Activated T-helper 2 cell treated with anti-CD3 and anti-CD28 coated beads, Interferon-gamma antibody, Interleukin-2, Interleukin-4, amounts not matched to agents 10 μg/mL and 5 μg/mL and 100 μg/mL, durations not matched to agents 14 hours and 24 hours and 36 hours (primary cell): ENCODE measurements at regions not wholly inside any gene's neighbourhood (a gene's known extent, or its start where the extent isn't known, plus 50 kb on each side); places are given as distances from the start of the nearest gene placed in this dataset.

Experiments
- DNase-seq: peaks from one replicate; pipeline ENCODE4 v3.0.0; 2021; ENCODE audit warnings: low spot score
- H3K27ac Mint-ChIP-seq: one replicate; pipeline ENCODE4 v1.8.0; 2021; ENCODE audit warnings: mixed read lengths
- H3K27me3 Mint-ChIP-seq: one replicate; pipeline ENCODE4 v1.8.0; 2021; ENCODE audit warnings: low read depth, mixed read lengths
- H3K36me3 Mint-ChIP-seq: one replicate; pipeline ENCODE4 v1.8.0; 2021; ENCODE audit warnings: low read depth, mixed read lengths
- H3K4me1 Mint-ChIP-seq: one replicate; pipeline ENCODE4 v1.8.0; 2021; ENCODE audit warnings: low read depth, mixed read lengths
- H3K4me3 Mint-ChIP-seq: one replicate; pipeline ENCODE4 v1.8.0; 2021; ENCODE audit warnings: low read depth, mild to moderate bottlenecking, moderate library complexity, mixed read lengths
- H3K9me3 Mint-ChIP-seq: one replicate; pipeline ENCODE4 v1.8.0; 2021; ENCODE audit warnings: mixed read lengths
- intact Hi-C: fragments of 100-400 bp; cut with micrococcal nuclease; formaldehyde crosslinking; loops from one replicate; pipeline ENCODE4 v1.15.1; 2023

DNA sequence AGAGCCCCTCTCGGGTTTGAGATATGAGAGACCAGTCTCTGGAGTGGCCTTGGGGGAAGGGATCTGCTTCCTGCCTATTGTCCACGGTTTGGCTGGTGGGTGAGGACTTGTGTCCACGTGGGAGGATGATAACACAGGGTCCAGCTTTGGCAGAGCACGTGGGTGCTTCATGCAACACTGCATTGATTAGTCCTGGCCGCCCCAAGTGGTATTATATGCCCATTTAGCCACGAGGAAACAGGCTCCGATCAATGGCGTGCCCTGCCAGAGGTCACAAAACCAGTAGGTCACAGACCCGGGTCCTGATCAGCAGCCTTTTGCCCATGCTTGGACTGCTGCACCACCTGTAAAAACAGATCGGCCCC, 141.6 kb downstream of the RGS9 start:
- peaks cover 12% of the 10 kb centered on the region for H3K27me3 Mint-ChIP-seq
- no peak overlapping the region for H3K27ac Mint-ChIP-seq
- peaks cover 15% of the 10 kb centered on the region for H3K4me1 Mint-ChIP-seq
- no peaks in the 10 kb centered on the region for H3K36me3 Mint-ChIP-seq
- intact Hi-C loops: no loop called here
- no peaks in the 10 kb centered on the region for H3K9me3 Mint-ChIP-seq
- no peak for DNase-seq
- no peak overlapping the region for H3K4me3 Mint-ChIP-seq

DNA sequence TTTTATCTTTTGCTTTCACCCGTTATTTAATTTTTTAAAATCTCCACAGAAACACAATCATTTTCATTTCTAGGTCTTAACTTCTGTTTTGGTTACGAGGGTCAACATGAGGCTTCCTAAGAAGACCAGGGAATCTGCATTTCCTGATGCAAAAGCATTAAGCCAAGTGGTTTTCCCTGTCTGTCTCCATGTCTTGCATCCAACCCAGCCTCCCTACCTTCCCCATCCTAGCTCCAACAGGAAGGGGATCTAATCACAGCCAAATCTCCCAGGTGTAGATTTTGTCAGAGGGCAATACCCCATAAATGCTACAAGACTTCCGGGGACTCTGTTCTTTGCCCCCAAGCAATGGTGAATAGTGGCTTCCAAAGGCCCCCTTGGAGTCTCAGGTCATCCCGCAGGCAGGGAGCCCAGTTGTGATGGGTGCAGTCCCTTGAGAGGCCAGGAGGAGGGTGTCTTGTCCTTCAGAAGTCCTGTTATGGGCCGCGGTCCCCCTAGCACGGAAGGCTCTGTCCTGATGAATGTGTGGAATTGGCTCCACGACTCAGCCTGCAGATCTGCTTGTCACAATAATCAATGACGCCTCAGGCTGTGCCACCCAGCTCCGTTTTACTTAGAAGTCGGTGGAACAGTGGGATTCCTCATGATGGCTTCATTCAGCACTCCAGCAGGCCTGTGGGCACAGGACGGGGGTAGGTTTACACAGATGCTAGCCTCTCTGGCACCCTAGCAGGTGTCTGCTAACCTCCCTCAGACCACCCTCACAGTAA, 141.1 kb downstream of the RGS9 start:
- H3K36me3 Mint-ChIP-seq: no peaks in the 10 kb centered on the region
- H3K27ac Mint-ChIP-seq: no peak overlapping the region
- H3K9me3 Mint-ChIP-seq: no peaks in the 10 kb centered on the region
- H3K4me3 Mint-ChIP-seq: no peak overlapping the region
- H3K4me1 Mint-ChIP-seq: peaks cover 15% of the 10 kb centered on the region
- intact Hi-C loops: no loop called here
- peaks cover 10% of the 10 kb centered on the region for H3K27me3 Mint-ChIP-seq
- no peak for DNase-seq

DNA sequence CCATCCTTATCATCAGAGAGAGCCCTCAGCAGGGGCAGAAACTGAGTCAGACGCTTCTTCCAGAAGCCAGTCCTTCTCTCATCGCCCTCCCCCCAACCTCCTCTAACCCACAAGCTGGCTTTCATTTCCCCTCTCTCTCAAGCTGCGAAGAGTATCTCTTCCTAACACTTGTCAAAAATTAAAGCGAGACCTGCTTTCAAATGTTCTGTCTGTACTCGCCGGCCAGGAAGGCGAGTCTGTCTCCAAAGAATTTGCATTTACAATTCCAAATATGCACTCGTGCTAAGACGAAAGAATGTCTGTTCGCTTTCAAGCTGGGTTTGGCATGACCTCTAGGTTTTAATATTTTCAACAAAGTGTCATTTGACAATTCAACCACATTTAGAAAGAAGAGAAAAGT, 140.4 kb downstream of the RGS9 start:
- H3K9me3 Mint-ChIP-seq: no peaks in the 10 kb centered on the region
- no peaks in the 10 kb centered on the region for H3K36me3 Mint-ChIP-seq
- H3K4me1 Mint-ChIP-seq: peaks cover 16% of the 10 kb centered on the region
- no peak overlapping the region for H3K27ac Mint-ChIP-seq
- no peak overlapping the region for H3K4me3 Mint-ChIP-seq
- peaks cover 9% of the 10 kb centered on the region for H3K27me3 Mint-ChIP-seq
- intact Hi-C loops: no loop called here
- no peak for DNase-seq
